CD4-positive, alpha-beta T cell (primary cell): ENCODE measurements at regions not wholly inside any gene's neighbourhood (a gene's known extent, or its start where the extent isn't known, plus 50 kb on each side); places are given as distances from the start of the nearest gene placed in this dataset.

Source experiments
- ATAC-seq: fragments of 200-7000 bp; cut with Tn5 transposase; one replicate; pipeline ENCODE4 v1.10.0; 2022; ENCODE audit warnings: mild to moderate bottlenecking; ENCODE audit not compliant: poor library complexity
- CTCF ChIA-PET: fragments of 350-600 bp; sonication (Branson Sonifier 250); formaldehyde crosslinking; loops from one replicate; lab custom pipeline; 2021; ENCODE audit warnings: antibody characterized with exemption, inconsistent platforms; lab: Charles Lee
- POLR2A ChIA-PET: fragments of 350-600 bp; sonication (Branson Sonifier 250); formaldehyde crosslinking; loops from one replicate; lab custom pipeline; 2021; ENCODE audit warnings: antibody characterized with exemption, inconsistent platforms; lab: Charles Lee
- DNase-seq, 14 experiments: peaks; one replicate each; pipeline ENCODE4 v3.0.0-alpha.2; 2013 to 2020; ENCODE audit warnings: mixed read lengths in 2 of 14
- H3K27ac ChIP-seq, 2 donors: one replicate each; pipeline versions ENCODE4 v1.5.1 to v1.7.0; 2013; ENCODE audit warnings: low read length in 2 of 2, low read depth in 1 of 2, mild to moderate bottlenecking in 1 of 2
- H3K27me3 ChIP-seq, 2 experiments: 1 replicate in 1 of 2; 2 replicates in 1 of 2; pipeline versions ENCODE4 v1.6.1 to v1.7.0; 2013; ENCODE audit warnings: low read length in 2 of 2, control low read depth in 1 of 2, mild to moderate bottlenecking in 1 of 2, moderate library complexity in 1 of 2; ENCODE audit not compliant: insufficient read depth in 2 of 2, control insufficient read depth in 1 of 2
- H3K36me3 ChIP-seq: one replicate; pipeline ENCODE4 v1.6.1; 2013; ENCODE audit warnings: low read length, control low read depth; ENCODE audit not compliant: insufficient read depth
- H3K4me1 ChIP-seq: one replicate; pipeline ENCODE4 v1.6.1; 2013; ENCODE audit warnings: low read length, control low read depth; ENCODE audit not compliant: insufficient read depth
- H3K4me3 ChIP-seq: one replicate; pipeline ENCODE4 v1.5.1; 2013; ENCODE audit warnings: mild to moderate bottlenecking, low read length, moderate library complexity
- H3K9me3 ChIP-seq, 2 experiments: 1 replicate in 1 of 2; 2 replicates in 1 of 2; pipeline versions ENCODE4 v1.6.1 to v1.7.0; 2013; ENCODE audit warnings: low read length in 2 of 2, mild to moderate bottlenecking in 2 of 2, control low read depth in 1 of 2, moderate library complexity in 1 of 2; ENCODE audit not compliant: control insufficient read depth in 1 of 2, insufficient read depth in 1 of 2
- H3K27ac Mint-ChIP-seq: one replicate; pipeline ENCODE4 v1.8.0; 2020; ENCODE audit warnings: mixed read lengths
- H3K27me3 Mint-ChIP-seq: one replicate; pipeline ENCODE4 v1.8.0; 2021; ENCODE audit warnings: mixed read lengths
- H3K36me3 Mint-ChIP-seq: one replicate; pipeline ENCODE4 v1.8.0; 2021; ENCODE audit warnings: low read depth, mixed read lengths
- H3K4me1 Mint-ChIP-seq: one replicate; pipeline ENCODE4 v1.8.0; 2021; ENCODE audit warnings: low read depth, mixed read lengths
- H3K4me3 Mint-ChIP-seq: one replicate; pipeline ENCODE4 v1.8.0; 2020; ENCODE audit warnings: mild to moderate bottlenecking, mixed read lengths
- H3K9me3 Mint-ChIP-seq: one replicate; pipeline ENCODE4 v1.8.0; 2020; ENCODE audit warnings: mixed read lengths
- CTCF ChIP-seq: fragments of 200-600 bp; IDR thresholded peaks from one replicate; pipeline ENCODE4 v1.8.0; 2022; ENCODE audit warnings: antibody characterized with exemption, mild to moderate bottlenecking
- intact Hi-C, 2 experiments: fragments of 100-400 bp; cut with DNase I in 1 of 2; cut with micrococcal nuclease in 1 of 2; formaldehyde crosslinking; loops; one replicate each; pipeline versions ENCODE4 v1.15.1 to v1.9.0; 2023 to 2025; cut with DNase I, micrococcal nuclease

- Mint-ChIP-seq H3K36me3 (no peaks in the 10 kb centered on the region), H3K27ac (no peak overlapping the region), H3K4me1 (no peaks in the 10 kb centered on the region), H3K27me3 (peaks cover 45% of the 10 kb centered on the region), H3K9me3 (no peaks in the 10 kb centered on the region), H3K4me3 (no peak overlapping the region)
- DNase-seq: no peak
- ATAC-seq: no peak
- H3K36me3 ChIP-seq: no peaks in the 10 kb centered on the region
- ChIA-PET POLR2A (no interaction called here), CTCF (no interaction called here)
- peaks cover 0 to 8% of the 10 kb centered on the region in 2 experiments for H3K27me3 ChIP-seq
- H3K27ac ChIP-seq: no peak overlapping the region
- no peak overlapping the region for H3K4me3 ChIP-seq
- H3K9me3 ChIP-seq: peaks cover 0 to 8% of the 10 kb centered on the region in 2 experiments
- intact Hi-C loops: no loop called here
- no peak for TF ChIP-seq CTCF
- H3K4me1 ChIP-seq: no peaks in the 10 kb centered on the region
These were observed 141.7 kb downstream of the BARX1 start for GRCh38 chr9:93813221-93814076.

GRCh38 chr9:93812410-93812668 is 142.8 kb downstream of the BARX1 start:
- no peak overlapping the region for H3K4me3 Mint-ChIP-seq
- peaks cover 0 to 11% of the 10 kb centered on the region in 2 experiments for H3K9me3 ChIP-seq
- no peak overlapping the region for H3K27ac Mint-ChIP-seq
- peaks cover 0 to 4% of the 10 kb centered on the region in 2 experiments for H3K27me3 ChIP-seq
- no peaks in the 10 kb centered on the region for H3K36me3 ChIP-seq
- no peaks in the 10 kb centered on the region for H3K36me3 Mint-ChIP-seq
- no peak overlapping the region for H3K4me3 ChIP-seq
- H3K9me3 Mint-ChIP-seq: no peaks in the 10 kb centered on the region
- no peak overlapping the region for H3K27ac ChIP-seq
- H3K27me3 Mint-ChIP-seq: peaks cover 39% of the 10 kb centered on the region
- DNase-seq (no peak), ATAC-seq (no peak)
- no peaks in the 10 kb centered on the region for H3K4me1 ChIP-seq
- no peak for TF ChIP-seq CTCF
- CTCF ChIA-PET: no interaction called here
- POLR2A ChIA-PET: no interaction called here
- no peaks in the 10 kb centered on the region for H3K4me1 Mint-ChIP-seq
- intact Hi-C loops: no loop called here

GRCh38 chr9:93810028-93810971 is 144.9 kb downstream of the BARX1 start:
- Mint-ChIP-seq H3K36me3 (no peaks in the 10 kb centered on the region), H3K27me3 (peaks cover 25% of the 10 kb centered on the region), H3K4me3 (no peak overlapping the region), H3K4me1 (no peaks in the 10 kb centered on the region), H3K27ac (no peak overlapping the region), H3K9me3 (no peaks in the 10 kb centered on the region)
- TF ChIP-seq CTCF: no peak
- ATAC-seq (no peak), DNase-seq (peak in 1 of 14 experiments; percentile 19)
- ChIA-PET POLR2A (no interaction called here), CTCF (no interaction called here)
- Histone ChIP-seq H3K4me1 (no peaks in the 10 kb centered on the region), H3K4me3 (no peak overlapping the region), H3K27me3 (no peaks in the 10 kb centered on the region), H3K9me3 (peaks cover 0 to 11% of the 10 kb centered on the region in 2 experiments), H3K27ac (no peak overlapping the region), H3K36me3 (no peaks in the 10 kb centered on the region)
- intact Hi-C loops: no loop called here
